ENCODE measurements at regions not wholly inside any gene's neighbourhood (a gene's known extent, or its start where the extent isn't known, plus 50 kb on each side); places are given as distances from the start of the nearest gene placed in this dataset.

GRCh38 chr5:5583832-5584231 lies 161.4 kb downstream of the ICE1 start:
- no peak overlapping the region for H3K4me3 ChIP-seq (ENCODE audit: low read length)
- H3K36me3 ChIP-seq (ENCODE audit: control insufficient read depth in 2 of 3, insufficient read depth in 3 of 3, low read length in 3 of 3): no peaks in the 10 kb centered on the region
- ChIA-PET POLR2A (no interaction called here), CTCF (no interaction called here)
- DNase-seq (no peak), ATAC-seq (no peak)
- no peaks in the 10 kb centered on the region for H3K27me3 ChIP-seq (ENCODE audit: control insufficient read depth in 2 of 2, insufficient read depth in 2 of 2, low read length in 2 of 2)
- Mint-ChIP-seq H3K9me3 (no peaks in the 10 kb centered on the region), H3K27ac (no peak overlapping the region), H3K36me3 (no peaks in the 10 kb centered on the region), H3K27me3 (peaks cover 0 to 21% (median 9%) of the 10 kb centered on the region in 5 donors), H3K4me1 (no peaks in the 10 kb centered on the region), H3K4me3 (no peak overlapping the region)
- H3K9me3 ChIP-seq (ENCODE audit: control insufficient read depth in 2 of 3, low read length in 3 of 3): no peaks in the 10 kb centered on the region
- H3K27ac ChIP-seq (ENCODE audit: low read depth, low read length): no peak overlapping the region
- intact Hi-C loops (cut with micrococcal nuclease): no loop called here
- no peaks in the 10 kb centered on the region for H3K4me1 ChIP-seq (ENCODE audit: control insufficient read depth in 2 of 2, insufficient read depth in 2 of 2, low read length in 2 of 2)

DNA sequence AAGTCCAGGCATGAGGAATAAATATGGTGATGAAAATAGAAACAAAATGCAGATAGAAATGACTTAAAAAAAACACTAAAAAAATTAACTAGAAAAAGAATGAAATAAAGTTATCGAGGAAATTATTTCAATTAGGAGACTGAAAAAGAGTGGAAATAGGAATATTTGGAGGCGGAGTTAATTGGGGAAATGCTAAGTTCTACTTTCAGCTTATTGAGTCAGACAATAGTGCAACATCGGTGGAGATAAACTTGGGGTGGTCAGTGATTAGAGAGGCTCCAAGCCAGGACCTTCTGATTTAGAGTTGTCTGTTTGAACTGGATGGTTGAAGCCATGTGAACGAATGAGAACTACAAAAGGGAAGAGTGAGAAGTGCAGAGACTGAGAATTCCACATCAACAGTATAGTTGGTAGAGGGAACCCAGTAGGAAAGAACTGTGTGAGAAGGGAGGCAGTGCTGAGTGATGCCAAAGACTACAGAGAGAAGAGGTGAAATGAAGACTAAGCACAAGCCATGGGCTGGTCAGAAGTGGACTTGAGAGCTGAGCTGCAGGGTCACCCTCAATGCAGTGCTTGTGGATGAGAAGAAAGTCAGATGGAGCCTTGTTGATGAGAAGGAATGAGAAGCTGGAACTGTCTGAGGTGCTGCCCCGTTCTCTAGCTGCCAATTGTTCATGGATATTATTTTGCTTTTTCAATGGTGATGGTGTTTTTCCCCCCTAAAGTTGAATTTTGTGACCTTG lies 160.7 kb downstream of the ICE1 start:
- Histone ChIP-seq H3K27me3 (ENCODE audit: control insufficient read depth in 2 of 2, insufficient read depth in 2 of 2, low read length in 2 of 2) (no peaks in the 10 kb centered on the region), H3K4me3 (ENCODE audit: low read length) (no peak overlapping the region), H3K27ac (ENCODE audit: low read depth, low read length) (no peak overlapping the region), H3K9me3 (ENCODE audit: control insufficient read depth in 2 of 3, low read length in 3 of 3) (no peaks in the 10 kb centered on the region), H3K36me3 (ENCODE audit: control insufficient read depth in 2 of 3, insufficient read depth in 3 of 3, low read length in 3 of 3) (no peaks in the 10 kb centered on the region), H3K4me1 (ENCODE audit: control insufficient read depth in 2 of 2, insufficient read depth in 2 of 2, low read length in 2 of 2) (no peaks in the 10 kb centered on the region)
- no peak overlapping the region for H3K4me3 Mint-ChIP-seq
- no peak for ATAC-seq
- POLR2A ChIA-PET: no interaction called here
- CTCF ChIA-PET: no interaction called here
- DNase-seq: no peak
- H3K27ac Mint-ChIP-seq: no peak overlapping the region
- no peaks in the 10 kb centered on the region for H3K4me1 Mint-ChIP-seq
- peaks cover 0 to 14% (median 9%) of the 10 kb centered on the region in 5 donors for H3K27me3 Mint-ChIP-seq
- no peaks in the 10 kb centered on the region for H3K9me3 Mint-ChIP-seq
- no peaks in the 10 kb centered on the region for H3K36me3 Mint-ChIP-seq
- intact Hi-C loops (cut with micrococcal nuclease): no loop called here

GRCh38 chr5:5581080-5581479 lies 158.6 kb downstream of the ICE1 start:
- no peaks in the 10 kb centered on the region for H3K4me1 ChIP-seq (ENCODE audit: control insufficient read depth in 2 of 2, insufficient read depth in 2 of 2, low read length in 2 of 2)
- Mint-ChIP-seq H3K9me3 (peaks cover 0 to under 1% (median 0%) of the 10 kb centered on the region in 11 donors), H3K4me1 (no peaks in the 10 kb centered on the region), H3K36me3 (no peaks in the 10 kb centered on the region), H3K27me3 (peaks cover 0 to 11% (median 7%) of the 10 kb centered on the region in 5 donors), H3K27ac (no peak overlapping the region), H3K4me3 (no peak overlapping the region)
- no peak overlapping the region for H3K27ac ChIP-seq (ENCODE audit: low read depth, low read length)
- H3K9me3 ChIP-seq (ENCODE audit: control insufficient read depth in 2 of 3, low read length in 3 of 3): no peaks in the 10 kb centered on the region
- intact Hi-C loops (cut with micrococcal nuclease): no loop called here
- no peak overlapping the region for H3K4me3 ChIP-seq (ENCODE audit: low read length)
- ChIA-PET POLR2A (no interaction called here), CTCF (no interaction called here)
- H3K36me3 ChIP-seq (ENCODE audit: control insufficient read depth in 2 of 3, insufficient read depth in 3 of 3, low read length in 3 of 3): no peaks in the 10 kb centered on the region
- ATAC-seq (no peak), DNase-seq (no peak)
- no peaks in the 10 kb centered on the region for H3K27me3 ChIP-seq (ENCODE audit: control insufficient read depth in 2 of 2, insufficient read depth in 2 of 2, low read length in 2 of 2)

DNA sequence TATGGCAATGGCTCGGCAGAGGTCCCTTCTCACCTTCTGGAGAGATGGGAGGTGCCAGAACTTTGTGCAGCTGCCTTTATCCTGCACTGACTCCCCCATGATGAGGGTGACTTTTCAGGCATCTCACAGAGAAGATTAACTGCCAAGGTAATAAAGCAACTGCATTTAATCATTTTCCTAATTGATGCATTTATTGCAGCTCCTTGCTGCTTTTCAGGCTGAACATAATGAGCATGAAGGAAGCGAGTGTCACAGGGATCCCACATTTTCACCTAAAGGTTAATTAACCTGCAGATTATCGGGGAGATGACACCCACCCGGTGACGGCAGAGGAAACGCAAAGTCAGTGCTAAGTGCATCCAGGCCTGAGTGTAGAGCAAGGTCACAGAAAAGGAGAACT lies 154.3 kb downstream of the ICE1 start:
- peaks cover 0 to 4% (median 0%) of the 10 kb centered on the region in 11 donors for H3K9me3 Mint-ChIP-seq
- H3K36me3 Mint-ChIP-seq: no peaks in the 10 kb centered on the region
- ChIA-PET CTCF (no interaction called here), POLR2A (no interaction called here)
- peaks cover 0 to 27% (median 19%) of the 10 kb centered on the region in 5 donors for H3K27me3 Mint-ChIP-seq
- no peaks in the 10 kb centered on the region for H3K4me1 ChIP-seq (ENCODE audit: control insufficient read depth in 2 of 2, insufficient read depth in 2 of 2, low read length in 2 of 2)
- ATAC-seq (no peak), DNase-seq (no peak)
- no peak overlapping the region for H3K4me3 Mint-ChIP-seq
- no peak overlapping the region for H3K27ac ChIP-seq (ENCODE audit: low read depth, low read length)
- no peak overlapping the region for H3K4me3 ChIP-seq (ENCODE audit: low read length)
- no peak overlapping the region for H3K27ac Mint-ChIP-seq
- no peaks in the 10 kb centered on the region for H3K36me3 ChIP-seq (ENCODE audit: control insufficient read depth in 2 of 3, insufficient read depth in 3 of 3, low read length in 3 of 3)
- intact Hi-C loops (cut with micrococcal nuclease): no loop called here
- H3K4me1 Mint-ChIP-seq: no peaks in the 10 kb centered on the region
- H3K27me3 ChIP-seq (ENCODE audit: control insufficient read depth in 2 of 2, insufficient read depth in 2 of 2, low read length in 2 of 2): no peaks in the 10 kb centered on the region
- no peaks in the 10 kb centered on the region for H3K9me3 ChIP-seq (ENCODE audit: control insufficient read depth in 2 of 3, low read length in 3 of 3)

GRCh38 chr5:5575461-5575860 lies 153.0 kb downstream of the ICE1 start:
- H3K4me1 Mint-ChIP-seq: no peaks in the 10 kb centered on the region
- H3K36me3 Mint-ChIP-seq: no peaks in the 10 kb centered on the region

DNA sequence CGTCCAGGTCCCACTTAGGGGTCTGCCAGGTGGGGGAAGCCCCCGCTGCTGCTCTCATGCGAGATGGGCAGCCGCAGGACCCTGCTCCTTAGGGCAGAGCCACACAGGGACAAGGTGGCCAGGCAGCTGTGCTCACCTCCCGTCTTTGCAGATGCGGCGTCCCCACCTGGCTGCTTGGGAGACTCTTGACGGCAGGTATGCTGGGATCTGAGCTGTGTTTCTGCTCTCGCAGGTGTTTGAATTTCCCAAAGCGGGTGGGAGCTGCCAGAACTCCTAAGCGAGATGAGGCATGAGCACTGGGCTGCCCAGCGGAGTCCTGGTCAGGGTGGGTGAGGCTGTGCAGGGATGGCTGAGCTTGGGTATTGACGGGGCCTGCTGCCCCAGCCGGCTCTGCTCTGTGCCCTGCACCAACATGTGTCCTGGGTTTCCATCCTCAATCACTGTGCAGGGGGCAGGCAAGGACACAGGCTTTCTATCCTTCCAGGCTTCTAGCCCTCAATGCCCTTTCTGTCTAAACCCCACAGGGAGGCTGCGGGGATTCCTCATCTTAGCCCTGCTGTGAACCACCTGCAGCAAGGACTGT lies 151.4 kb downstream of the ICE1 start:
- Histone ChIP-seq H3K9me3 (ENCODE audit: control insufficient read depth in 2 of 3, low read length in 3 of 3) (no peaks in the 10 kb centered on the region), H3K27me3 (ENCODE audit: control insufficient read depth in 2 of 2, insufficient read depth in 2 of 2, low read length in 2 of 2) (no peaks in the 10 kb centered on the region), H3K27ac (ENCODE audit: low read depth, low read length) (no peak overlapping the region), H3K36me3 (ENCODE audit: control insufficient read depth in 2 of 3, insufficient read depth in 3 of 3, low read length in 3 of 3) (no peaks in the 10 kb centered on the region), H3K4me3 (ENCODE audit: low read length) (no peak overlapping the region), H3K4me1 (ENCODE audit: control insufficient read depth in 2 of 2, insufficient read depth in 2 of 2, low read length in 2 of 2) (no peaks in the 10 kb centered on the region)
- H3K4me1 Mint-ChIP-seq: no peaks in the 10 kb centered on the region
- H3K36me3 Mint-ChIP-seq: no peaks in the 10 kb centered on the region
- ChIA-PET CTCF (no interaction called here), POLR2A (no interaction called here)
- H3K27me3 Mint-ChIP-seq: peaks cover 0 to 43% (median 20%) of the 10 kb centered on the region in 5 donors
- H3K9me3 Mint-ChIP-seq: peaks cover 0 to 4% (median 0%) of the 10 kb centered on the region in 11 donors
- no peak overlapping the region for H3K27ac Mint-ChIP-seq
- DNase-seq: no peak
- no peak for ATAC-seq
- H3K4me3 Mint-ChIP-seq: no peak overlapping the region
- intact Hi-C loops (cut with micrococcal nuclease): no loop called here

More at GRCh38 chr5:5575461-5575860, 153.0 kb downstream of the ICE1 start:
- Histone ChIP-seq H3K27me3 (ENCODE audit: control insufficient read depth in 2 of 2, insufficient read depth in 2 of 2, low read length in 2 of 2) (no peaks in the 10 kb centered on the region), H3K9me3 (ENCODE audit: control insufficient read depth in 2 of 3, low read length in 3 of 3) (no peaks in the 10 kb centered on the region), H3K36me3 (ENCODE audit: control insufficient read depth in 2 of 3, insufficient read depth in 3 of 3, low read length in 3 of 3) (no peaks in the 10 kb centered on the region), H3K27ac (ENCODE audit: low read depth, low read length) (no peak overlapping the region), H3K4me1 (ENCODE audit: control insufficient read depth in 2 of 2, insufficient read depth in 2 of 2, low read length in 2 of 2) (no peaks in the 10 kb centered on the region), H3K4me3 (ENCODE audit: low read length) (no peak overlapping the region)
- Mint-ChIP-seq H3K9me3 (peaks cover 0 to 4% (median 0%) of the 10 kb centered on the region in 11 donors), H3K27me3 (peaks cover 0 to 33% (median 19%) of the 10 kb centered on the region in 5 donors), H3K4me3 (no peak overlapping the region), H3K27ac (no peak overlapping the region)
- CTCF ChIA-PET: no interaction called here
- intact Hi-C loops (cut with micrococcal nuclease): no loop called here
- POLR2A ChIA-PET: no interaction called here
- ATAC-seq (no peak), DNase-seq (no peak)

Measured in naive thymus-derived CD4-positive, alpha-beta T cell (primary cell).